H9 (cell line): ENCODE measurements at regions not wholly inside any gene's neighbourhood (a gene's known extent, or its start where the extent isn't known, plus 50 kb on each side); places are given as distances from the start of the nearest gene placed in this dataset.

Experiments used
- DNase-seq: peaks from one replicate; pipeline ENCODE4 v3.0.0-alpha.2; 2017
- H2AFZ ChIP-seq: one replicate; pipeline ENCODE4 v1.6.1; 2013; ENCODE audit warnings: mild to moderate bottlenecking, low read length, control low read depth, moderate library complexity
- H2AK5ac ChIP-seq: 2 replicates; pipeline ENCODE4 v1.6.1; 2013; ENCODE audit warnings: low read length, control low read depth, mixed read lengths; ENCODE audit not compliant: insufficient read length
- H2BK120ac ChIP-seq: one replicate; pipeline ENCODE4 v1.6.1; 2013; ENCODE audit warnings: low read depth, mild to moderate bottlenecking, low read length, control low read depth, inconsistent platforms; ENCODE audit not compliant: poor library complexity, severe bottlenecking
- H2BK12ac ChIP-seq: 2 replicates; pipeline ENCODE4 v1.6.1; 2013; ENCODE audit warnings: low read length, control low read depth, mixed read lengths, low read depth; ENCODE audit not compliant: insufficient read length
- H2BK15ac ChIP-seq: 2 replicates; pipeline ENCODE4 v1.6.1; 2013; ENCODE audit warnings: low read depth, low read length, control low read depth
- H2BK20ac ChIP-seq: one replicate; pipeline ENCODE4 v1.6.1; 2013; ENCODE audit warnings: low read depth, mild to moderate bottlenecking, low read length, control low read depth, inconsistent platforms; ENCODE audit not compliant: poor library complexity, severe bottlenecking
- H2BK5ac ChIP-seq: 2 replicates; pipeline ENCODE4 v1.6.1; 2013; ENCODE audit warnings: low read length, control low read depth, mixed read lengths; ENCODE audit not compliant: insufficient read length
- H3K14ac ChIP-seq: 2 replicates; pipeline ENCODE4 v1.6.1; 2013; ENCODE audit warnings: low read length, control low read depth; ENCODE audit not compliant: insufficient read depth
- H3K18ac ChIP-seq: 2 replicates; pipeline ENCODE4 v1.6.1; 2013; ENCODE audit warnings: low read depth, mild to moderate bottlenecking, mixed read lengths, low read length, control low read depth; ENCODE audit not compliant: insufficient read length
- H3K23ac ChIP-seq: 2 replicates; pipeline ENCODE4 v1.6.1; 2013; ENCODE audit warnings: low read length, control low read depth, mixed read lengths, low read depth; ENCODE audit not compliant: insufficient read length
- H3K23me2 ChIP-seq: 2 replicates; pipeline ENCODE4 v1.6.1; 2013; ENCODE audit warnings: low read depth, mild to moderate bottlenecking, mixed read lengths, low read length, control low read depth; ENCODE audit not compliant: insufficient read length, poor library complexity, severe bottlenecking
- H3K27ac ChIP-seq: 2 replicates; pipeline ENCODE4 v1.5.1; 2013; ENCODE audit warnings: low read length, control low read depth, mixed read lengths, low read depth; ENCODE audit not compliant: insufficient read length
- H3K27me3 ChIP-seq: 2 replicates; pipeline ENCODE4 v1.6.1; 2013; ENCODE audit warnings: low read length, control low read depth, inconsistent platforms; ENCODE audit not compliant: insufficient read depth
- H3K4ac ChIP-seq: 2 replicates; pipeline ENCODE4 v1.6.1; 2013; ENCODE audit warnings: low read depth, mild to moderate bottlenecking, control low read depth, inconsistent platforms, low read length, moderate library complexity
- H3K4me1 ChIP-seq: 2 replicates; pipeline ENCODE4 v1.6.1; 2013; ENCODE audit warnings: low read length, control low read depth, inconsistent platforms; ENCODE audit not compliant: insufficient read depth
- H3K4me2 ChIP-seq: 2 replicates; pipeline ENCODE4 v1.6.1; 2013; ENCODE audit warnings: low read length, control low read depth, mixed read lengths; ENCODE audit not compliant: insufficient read length, insufficient read depth
- H3K56ac ChIP-seq: 2 replicates; pipeline ENCODE4 v1.6.1; 2013; ENCODE audit warnings: low read depth, mild to moderate bottlenecking, mixed read lengths, low read length, control low read depth; ENCODE audit not compliant: insufficient read length
- H3K79me1 ChIP-seq: 2 replicates; pipeline ENCODE4 v1.6.1; 2013; ENCODE audit warnings: low read depth, mild to moderate bottlenecking, moderate library complexity, low read length, control low read depth, inconsistent platforms; ENCODE audit not compliant: insufficient read depth, poor library complexity, severe bottlenecking
- H3K79me2 ChIP-seq: 2 replicates; pipeline ENCODE4 v1.6.1; 2013; ENCODE audit warnings: low read length, control low read depth, inconsistent platforms; ENCODE audit not compliant: insufficient read depth
- H3K9ac ChIP-seq: 2 replicates; pipeline ENCODE4 v1.6.1; 2013; ENCODE audit warnings: low read length, control low read depth, mixed read lengths; ENCODE audit not compliant: insufficient read length; ENCODE audit errors: extremely low read depth
- H3K9me3 ChIP-seq: one replicate; pipeline ENCODE4 v1.6.1; 2013; ENCODE audit warnings: low read depth, low read length, inconsistent platforms; ENCODE audit not compliant: control insufficient read depth
- H3T11ph ChIP-seq: one replicate; pipeline ENCODE4 v1.6.1; 2013; ENCODE audit warnings: mild to moderate bottlenecking, low read length, control low read depth, inconsistent platforms
- H4K20me1 ChIP-seq: one replicate; pipeline ENCODE4 v1.6.1; 2013; ENCODE audit not compliant: control insufficient read depth, insufficient read length, insufficient read depth
- H4K5ac ChIP-seq: 2 replicates; pipeline ENCODE4 v1.6.1; 2013; ENCODE audit warnings: low read depth, mild to moderate bottlenecking, mixed read lengths, low read length, control low read depth; ENCODE audit not compliant: insufficient read length
- H4K8ac ChIP-seq: replicated peaks from 2 replicates; pipeline ENCODE4 v1.6.1; 2013; ENCODE audit warnings: low read length, control low read depth, mixed read lengths, low read depth; ENCODE audit not compliant: insufficient read length
- H4K91ac ChIP-seq: 2 replicates; pipeline ENCODE4 v1.6.1; 2013; ENCODE audit warnings: low read depth, mild to moderate bottlenecking, moderate library complexity, mixed read lengths, low read length, control low read depth; ENCODE audit not compliant: insufficient read length
- H3K27ac Mint-ChIP-seq, 3 experiments: 2 replicates in 2 of 3; 3 replicates in 1 of 3; pipeline ENCODE4 v1.8.0; 2020 to 2021; ENCODE audit warnings: mixed read lengths in 3 of 3, mild to moderate bottlenecking in 1 of 3, moderate library complexity in 1 of 3
- H3K27me3 Mint-ChIP-seq: 2 replicates; pipeline ENCODE4 v1.8.0; 2021; ENCODE audit warnings: low read depth, mild to moderate bottlenecking, moderate library complexity, mixed read lengths
- H3K36me3 Mint-ChIP-seq, 3 experiments: 2 replicates in 2 of 3; 3 replicates in 1 of 3; pipeline ENCODE4 v1.8.0; 2020 to 2021; ENCODE audit warnings: low read depth in 3 of 3, mixed read lengths in 3 of 3; ENCODE audit not compliant: insufficient read depth in 1 of 3
- H3K4me1 Mint-ChIP-seq, 2 experiments: 2 replicates each; pipeline ENCODE4 v1.8.0; 2020; ENCODE audit warnings: mixed read lengths in 2 of 2
- H3K4me3 Mint-ChIP-seq, 2 experiments: 2 replicates in 1 of 2; 3 replicates in 1 of 2; pipeline ENCODE4 v1.8.0; 2020 to 2021; ENCODE audit warnings: mild to moderate bottlenecking in 2 of 2, mixed read lengths in 2 of 2, moderate library complexity in 1 of 2
- H3K9me3 Mint-ChIP-seq, 2 experiments: 2 replicates in 1 of 2; 3 replicates in 1 of 2; pipeline ENCODE4 v1.8.0; 2020; ENCODE audit warnings: mild to moderate bottlenecking in 2 of 2, mixed read lengths in 2 of 2, moderate library complexity in 1 of 2
- WGBS: extraction: QIAGEN DNeasy Blood & Tissue Kit; methylation state at CpG from one replicate; pipeline ENCODE4 v1.1.7; 2013; ENCODE audit warnings: missing lambda C conversion rate, low lambda C conversion rate, mixed read lengths; ENCODE audit not compliant: insufficient read length; ENCODE audit errors: extremely low coverage; 5-methylcytosine and 5-hydroxymethylcytosine counted together
- TF ChIP-seq, protein P1 (sequence below): fragments of 200-600 bp; sonication (generic); conservative IDR thresholded peaks from 3 replicates; pipeline ENCODE4 v1.8.0; 2021; ENCODE audit warnings: antibody characterized with exemption, mild to moderate bottlenecking

DNA sequence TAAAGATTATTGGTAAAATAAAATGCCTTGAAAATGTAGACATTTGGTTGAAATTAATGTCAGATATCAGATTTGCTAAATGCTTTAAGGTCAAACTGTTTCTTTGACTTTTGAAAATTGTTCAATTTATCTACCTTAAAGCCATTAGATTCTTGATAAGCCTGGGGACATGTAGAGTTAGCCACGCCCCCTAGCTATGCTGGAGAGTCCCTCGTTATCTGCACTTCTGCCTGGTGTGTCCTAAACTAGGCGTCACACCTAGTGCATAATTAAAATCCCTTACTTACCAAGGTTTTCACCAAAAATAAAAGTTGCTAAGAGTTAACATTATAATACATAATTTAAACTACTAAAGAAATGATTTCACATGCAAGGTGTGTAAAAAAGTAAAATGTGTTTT lies 79.5 kb downstream of the EGLN3 start:
- Histone ChIP-seq H3K18ac (no peak overlapping the region), H3K14ac (no peak overlapping the region), H3K9ac (no peak overlapping the region), H2BK120ac (no peak overlapping the region), H3K9me3 (no peaks in the 10 kb centered on the region), H2BK15ac (no peak overlapping the region), H3K4ac (no peak overlapping the region), H2AFZ (no peak overlapping the region), H4K20me1 (no peaks in the 10 kb centered on the region), H2BK5ac (no peak overlapping the region), H3K79me1 (no peaks in the 10 kb centered on the region), H3K27me3 (no peaks in the 10 kb centered on the region), H3T11ph (no peak overlapping the region), H3K79me2 (no peaks in the 10 kb centered on the region), H3K23me2 (no peaks in the 10 kb centered on the region), H3K4me2 (no peak overlapping the region), H2BK12ac (no peak overlapping the region), H4K8ac (no peak overlapping the region), H3K4me1 (no peaks in the 10 kb centered on the region; the same call in 1 of the 2 replicates), H2AK5ac (no peak overlapping the region), H4K91ac (no peak overlapping the region), H4K5ac (no peak overlapping the region), H3K23ac (no peak overlapping the region), H3K27ac (no peak overlapping the region), H2BK20ac (no peak overlapping the region), H3K56ac (no peak overlapping the region)
- Mint-ChIP-seq H3K27ac (no peak overlapping the region), H3K9me3 (peaks cover 21 to 35% of the 10 kb centered on the region in 2 experiments), H3K36me3 (peaks cover 5 to 39% (median 21%) of the 10 kb centered on the region in 3 experiments), H3K4me1 (0 out of 4 replicates have a peak, but pooled peaks cover 0 to 6% of the 10 kb centered on the region in 2 experiments), H3K27me3 (no peaks in the 10 kb centered on the region), H3K4me3 (no peak overlapping the region)
- TF ChIP-seq, protein P1, sequence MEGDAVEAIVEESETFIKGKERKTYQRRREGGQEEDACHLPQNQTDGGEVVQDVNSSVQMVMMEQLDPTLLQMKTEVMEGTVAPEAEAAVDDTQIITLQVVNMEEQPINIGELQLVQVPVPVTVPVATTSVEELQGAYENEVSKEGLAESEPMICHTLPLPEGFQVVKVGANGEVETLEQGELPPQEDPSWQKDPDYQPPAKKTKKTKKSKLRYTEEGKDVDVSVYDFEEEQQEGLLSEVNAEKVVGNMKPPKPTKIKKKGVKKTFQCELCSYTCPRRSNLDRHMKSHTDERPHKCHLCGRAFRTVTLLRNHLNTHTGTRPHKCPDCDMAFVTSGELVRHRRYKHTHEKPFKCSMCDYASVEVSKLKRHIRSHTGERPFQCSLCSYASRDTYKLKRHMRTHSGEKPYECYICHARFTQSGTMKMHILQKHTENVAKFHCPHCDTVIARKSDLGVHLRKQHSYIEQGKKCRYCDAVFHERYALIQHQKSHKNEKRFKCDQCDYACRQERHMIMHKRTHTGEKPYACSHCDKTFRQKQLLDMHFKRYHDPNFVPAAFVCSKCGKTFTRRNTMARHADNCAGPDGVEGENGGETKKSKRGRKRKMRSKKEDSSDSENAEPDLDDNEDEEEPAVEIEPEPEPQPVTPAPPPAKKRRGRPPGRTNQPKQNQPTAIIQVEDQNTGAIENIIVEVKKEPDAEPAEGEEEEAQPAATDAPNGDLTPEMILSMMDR: no peak
- DNase-seq: no peak
- WGBS: no CpG with 5 or more reads among the region's 3 CpGs
